ENCODE measurements at regions not wholly inside any gene's neighbourhood (a gene's known extent, or its start where the extent isn't known, plus 50 kb on each side); places are given as distances from the start of the nearest gene placed in this dataset.

- no peaks in the 10 kb centered on the region for H3K79me2 ChIP-seq (ENCODE audit: insufficient read depth, low read length)
- no peaks in the 10 kb centered on the region for H4K20me1 ChIP-seq (ENCODE audit: insufficient read depth)
- H3K9ac ChIP-seq (ENCODE audit: low read length), result no peak overlapping the region
- no peaks in the 10 kb centered on the region for H3K36me3 ChIP-seq (ENCODE audit: control insufficient read depth in 1 of 2, insufficient read depth in 2 of 2, low read length in 2 of 2)
- no peak overlapping the region for H3K4me2 ChIP-seq (ENCODE audit: low read length)
- no peak overlapping the region for H3K27ac ChIP-seq (ENCODE audit: low read depth, low read length)
- ATAC-seq, result no peak
- DNase-seq (ENCODE audit: low read depth, low spot score), result no peak
- intact Hi-C loops (cut with micrococcal nuclease), result loop anchor here (5.0 kb wide), 1 partner anchor 344 kb away; no protein-coding TSS in a partner anchor
- ChIA-PET POLR2A (no interaction called here), CTCF (interaction anchor here (0.7 to 1.0 kb wide), 2 partner anchors 10 to 40 kb away, joined by 3 read pairs; no protein-coding TSS in a partner anchor), RAD21 (ENCODE audit: low non-redundant PET in 1 of 2, low total read pairs in 2 of 2, uncharacterized antibody in 2 of 2, unreplicated experiment in 2 of 2) (no interaction called here)
- H3K4me3 ChIP-seq (replicated peaks in 1 of 2; ENCODE audit: low read depth in 1 of 2, low read length in 2 of 2), result no peak overlapping the region
- TF ChIP-seq POLR2AphosphoS5 (IDR thresholded peaks at IDR 0.05; ENCODE audit: low read depth, low read length), result no peak
- no peaks in the 10 kb centered on the region for H3K9me2 ChIP-seq (ENCODE audit: insufficient read depth)
- H3K4me1 ChIP-seq (ENCODE audit: control insufficient read depth in 1 of 2, insufficient read depth in 2 of 2, low read length in 2 of 2), result peaks cover 0 to 4% of the 10 kb centered on the region in 2 experiments; a peak in 1 of 4 replicates
- BruUV-seq (replicated peaks), result no TSS peak
- no peak overlapping the region for H2AFZ ChIP-seq (ENCODE audit: low read depth, low read length, poor library complexity, severe bottlenecking)
- H3K27me3 ChIP-seq (ENCODE audit: insufficient read depth, low read length), result peaks cover 49% of the 10 kb centered on the region
- no peaks in the 10 kb centered on the region for H3K9me3 ChIP-seq (ENCODE audit: control insufficient read depth in 1 of 2, insufficient read depth in 1 of 2, low read depth in 1 of 2, low read length in 2 of 2)
Observed at GRCh38 chr10:104582966-104583365, 58.1 kb upstream of the SORCS3 start.

GRCh38 chr10:104584541-104584940 is 56.5 kb upstream of the SORCS3 start:
- Histone ChIP-seq H3K4me1 (ENCODE audit: control insufficient read depth in 1 of 2, insufficient read depth in 2 of 2, low read length in 2 of 2) (peaks cover 0 to 5% of the 10 kb centered on the region in 2 experiments; a peak in 2 of 4 replicates), H3K27me3 (ENCODE audit: insufficient read depth, low read length) (peaks cover 52% of the 10 kb centered on the region), H3K79me2 (ENCODE audit: insufficient read depth, low read length) (no peaks in the 10 kb centered on the region), H3K36me3 (ENCODE audit: control insufficient read depth in 1 of 2, insufficient read depth in 2 of 2, low read length in 2 of 2) (no peaks in the 10 kb centered on the region), H3K9me2 (ENCODE audit: insufficient read depth) (no peaks in the 10 kb centered on the region), H3K4me2 (ENCODE audit: low read length) (no peak overlapping the region), H2AFZ (ENCODE audit: low read depth, low read length, poor library complexity, severe bottlenecking) (no peak overlapping the region), H4K20me1 (ENCODE audit: insufficient read depth) (no peaks in the 10 kb centered on the region), H3K9me3 (ENCODE audit: control insufficient read depth in 1 of 2, insufficient read depth in 1 of 2, low read depth in 1 of 2, low read length in 2 of 2) (no peaks in the 10 kb centered on the region), H3K9ac (ENCODE audit: low read length) (no peak overlapping the region), H3K4me3 (replicated peaks in 1 of 2; ENCODE audit: low read depth in 1 of 2, low read length in 2 of 2) (no peak overlapping the region), H3K27ac (ENCODE audit: low read depth, low read length) (no peak overlapping the region)
- ATAC-seq (no peak), DNase-seq (ENCODE audit: low read depth, low spot score) (no peak)
- ChIA-PET CTCF (no interaction called here), POLR2A (no interaction called here), RAD21 (ENCODE audit: low non-redundant PET in 1 of 2, low total read pairs in 2 of 2, uncharacterized antibody in 2 of 2, unreplicated experiment in 2 of 2) (no interaction called here)
- intact Hi-C loops (cut with micrococcal nuclease), result loop anchor here (5.0 kb wide), 1 partner anchor 343 kb away; no protein-coding TSS in a partner anchor
- TF ChIP-seq EZH2 (IDR thresholded peaks at IDR 0.05) (no peak), CBX3 (IDR thresholded peaks at IDR 0.05; ENCODE audit: low read depth) (no peak), SP1 (IDR thresholded peaks at IDR 0.05; ENCODE audit: low read depth) (no peak), EZH2phosphoT487 (IDR thresholded peaks at IDR 0.05; ENCODE audit: borderline replicate concordance) (no peak), POLR2AphosphoS5 (IDR thresholded peaks at IDR 0.05; ENCODE audit: low read depth, low read length) (no peak), SRF (IDR thresholded peaks at IDR 0.05; ENCODE audit: low read depth) (no peak), CTCF (IDR thresholded peaks at IDR 0.05 in 2 of 3, conservative IDR thresholded peaks at IDR 0.05 in 1 of 3; ENCODE audit: borderline replicate concordance in 1 of 3, insufficient read depth in 1 of 3, low read depth in 2 of 3, low read length in 2 of 3) (no peak), POLR2A (IDR thresholded peaks at IDR 0.05; ENCODE audit: borderline replicate concordance, extremely low read depth, insufficient read depth, insufficient read length) (no peak), RAD21 (IDR thresholded peaks at IDR 0.05; ENCODE audit: low read depth) (no peak), JUND (IDR thresholded peaks at IDR 0.05) (no peak), FOSL1 (IDR thresholded peaks at IDR 0.05; ENCODE audit: low read depth) (no peak), ZNF274 (IDR thresholded peaks at IDR 0.05; ENCODE audit: low read depth, low read length) (no peak), ZFX (IDR thresholded peaks at IDR 0.05) (no peak), ATF3 (IDR thresholded peaks at IDR 0.05) (no peak), YY1 (IDR thresholded peaks at IDR 0.05; ENCODE audit: extremely low read depth, insufficient replicate concordance, low read depth, low read length) (no peak), EGR1 (IDR thresholded peaks at IDR 0.05; ENCODE audit: low read depth) (no peak), ZBTB33 (IDR thresholded peaks at IDR 0.05; ENCODE audit: extremely low read depth, insufficient replicate concordance, low read length) (no peak)
- BruUV-seq (replicated peaks), result no TSS peak
